HepG2 (cell line): ENCODE measurements at regions not wholly inside any gene's neighbourhood (a gene's known extent, or its start where the extent isn't known, plus 50 kb on each side); places are given as distances from the start of the nearest gene placed in this dataset.

Source experiments
- ATAC-seq: fragments of 200-7000 bp; cut with Tn5 transposase; 3 replicates; pipeline ENCODE4 v1.9.1; 2020; ENCODE audit warnings: mild to moderate bottlenecking, moderate library complexity
- BruUV-seq: library from RNA; stranded (reverse); fragments of 400-500 nt; replicated peaks from 2 replicates; lab custom pipeline; 2021; lab: Mats Ljungman, UMichigan
- CTCF ChIA-PET: fragments of 300-600 bp; formaldehyde crosslinking; extraction: SDS; loops from one replicate; lab custom pipeline; 2021; ENCODE audit warnings: low total read pairs, inconsistent platforms, low intra/inter-chr PET ratio; lab: Yijun Ruan, JAX
- POLR2A ChIA-PET: fragments of 350-600 bp; sonication (Branson Sonifier 250); formaldehyde crosslinking; loops from one replicate; lab custom pipeline; 2020; ENCODE audit warnings: antibody characterized with exemption, inconsistent platforms; lab: Yijun Ruan, JAX
- DNase-seq: peaks from one replicate; pipeline ENCODE4 v3.0.0-alpha.2; 2015; ENCODE audit warnings: low spot score
- FAIRE-seq: peaks from 3 replicates; lab custom pipeline; 2011; peaks lifted over from hg19 to GRCh38; lab: Jason Lieb, UNC
- H2AFZ ChIP-seq: one replicate; pipeline ENCODE4 v1.6.1; 2011; ENCODE audit warnings: low read length, inconsistent platforms
- H3K27ac ChIP-seq: fragments of 300-600 bp; 3 replicates; pipeline ENCODE4 v1.8.0; 2011; ENCODE audit warnings: mixed run types, mild to moderate bottlenecking, mixed read lengths, low read length, inconsistent platforms; ENCODE audit not compliant: insufficient read depth; ENCODE audit errors: extremely low read length
- H3K27me3 ChIP-seq, 2 experiments: fragments of 200-600 bp in 1 of 2; 2 replicates in 1 of 2; 3 replicates in 1 of 2; pipeline versions ENCODE4 v1.6.0 to v1.8.0; 2011; ENCODE audit warnings: low read length in 2 of 2, mild to moderate bottlenecking in 2 of 2, moderate library complexity in 2 of 2, inconsistent platforms in 1 of 2; ENCODE audit not compliant: insufficient read depth in 2 of 2, control insufficient read depth in 1 of 2
- H3K36me3 ChIP-seq, 2 experiments: fragments of 200-600 bp in 1 of 2; replicated peaks in 1 of 2; 2 replicates in 1 of 2; 3 replicates in 1 of 2; pipeline versions ENCODE4 v1.5.1 to v1.8.0; 2011; ENCODE audit warnings: low read length in 2 of 2, inconsistent platforms in 1 of 2; ENCODE audit not compliant: insufficient read depth in 2 of 2, control insufficient read depth in 1 of 2
- H3K4me1 ChIP-seq: 2 replicates; pipeline ENCODE4 v1.5.1; 2012; ENCODE audit warnings: low read length, inconsistent platforms; ENCODE audit not compliant: insufficient read depth
- H3K4me2 ChIP-seq: 2 replicates; pipeline ENCODE4 v1.6.0; 2011; ENCODE audit warnings: low read depth, low read length, inconsistent platforms
- H3K4me3 ChIP-seq, 3 experiments: fragments of 200-600 bp in 1 of 3; sonication (generic), shearing (Covaris generic) in 1 of 3; replicated peaks in 1 of 3; 2 replicates each; pipeline ENCODE4 v1.5.1; 2011 to 2016; ENCODE audit warnings: low read length in 3 of 3, inconsistent platforms in 2 of 3, low read depth in 2 of 3, mild to moderate bottlenecking in 2 of 3, control low read depth in 1 of 3, mixed read lengths in 1 of 3; ENCODE audit not compliant: insufficient read depth in 1 of 3
- H3K79me2 ChIP-seq: one replicate; pipeline ENCODE4 v1.6.1; 2011; ENCODE audit warnings: low read length, inconsistent platforms; ENCODE audit not compliant: insufficient read depth
- H3K9ac ChIP-seq: 2 replicates; pipeline ENCODE4 v1.6.0; 2011; ENCODE audit warnings: mild to moderate bottlenecking, low read depth, low read length, inconsistent platforms; ENCODE audit not compliant: insufficient read depth
- H3K9me3 ChIP-seq: 2 replicates; pipeline ENCODE4 v1.5.1; 2012; ENCODE audit warnings: mild to moderate bottlenecking, low read length
- H4K20me1 ChIP-seq: 2 replicates; pipeline ENCODE4 v1.6.0; 2011; ENCODE audit warnings: inconsistent platforms, mild to moderate bottlenecking, low read length, moderate library complexity; ENCODE audit not compliant: insufficient read depth
- CEBPB ChIP-seq: IDR thresholded peaks from 2 replicates; pipeline ENCODE4 v1.6.1; 2011; ENCODE audit warnings: low read depth, low read length, improper control_type of control experiment, borderline replicate concordance
- CREB1 ChIP-seq, 2 experiments: fragments of 450-650 bp in 1 of 2; IDR thresholded peaks; 2 replicates each; pipeline ENCODE4 v1.6.1; 2016 to 2017; ENCODE audit warnings: control low read depth in 1 of 2, mild to moderate bottlenecking in 1 of 2, missing compliant biosample characterization in 1 of 2, missing genetic modification characterization in 1 of 2
- HMG20B ChIP-seq: conservative IDR thresholded peaks from 2 replicates; pipeline ENCODE4 v1.6.1; 2016; ENCODE audit warnings: missing genetic modification reagents, missing compliant biosample characterization
- MAFF ChIP-seq: IDR thresholded peaks from 2 replicates; pipeline ENCODE4 v1.6.1; 2011; ENCODE audit warnings: low read depth, low read length, improper control_type of control experiment
- MAFK ChIP-seq, 2 experiments: IDR thresholded peaks in 1 of 2; conservative IDR thresholded peaks in 1 of 2; 2 replicates each; pipeline ENCODE4 v1.6.1; 2011; ENCODE audit warnings: improper control_type of control experiment in 2 of 2, low read length in 2 of 2
- ZNF564 ChIP-seq: sonication (generic); formaldehyde crosslinking; IDR thresholded peaks from 2 replicates; pipeline ENCODE4 v1.8.1; 2023; ENCODE audit warnings: mild to moderate bottlenecking, missing genetic modification reagents
- WGBS: methylation state at CpG from one replicate; pipeline ENCODE4 v1.1.6; 2017; ENCODE audit warnings: low lambda C conversion rate; 5-methylcytosine and 5-hydroxymethylcytosine counted together
- in situ Hi-C: cut with HindIII; loops from 2 replicates; pipeline ENCODE4 v1.10.0; 2017; ENCODE audit warnings: low pct_unique_long_range_greater_than_20kb; ENCODE audit not compliant: extremely low pct_ligation_motif_present
- intact Hi-C: fragments of 100-400 bp; cut with micrococcal nuclease; formaldehyde crosslinking; loops from one replicate; pipeline ENCODE4 v1.10.0; 2022; ENCODE audit not compliant: unreplicated experiment

GRCh38 chr13:34347784-34348573 lies 530.0 kb downstream of the RFC3 start:
- Histone ChIP-seq H3K36me3 (no peaks in the 10 kb centered on the region), H3K9me3 (no peaks in the 10 kb centered on the region), H3K4me1 (0 out of 2 replicates have a peak, but pooled peaks cover 7% of the 10 kb centered on the region), H3K4me3 (no peak overlapping the region), H3K79me2 (no peaks in the 10 kb centered on the region), H4K20me1 (no peaks in the 10 kb centered on the region), H3K27ac (no peak overlapping the region), H2AFZ (no peak overlapping the region), H3K9ac (no peak overlapping the region), H3K4me2 (no peak overlapping the region; the same call in 1 of the 2 replicates), H3K27me3 (peaks cover 0 to 5% of the 10 kb centered on the region in 2 experiments; a peak in 2 of 5 replicates)
- ATAC-seq, result peak; percentile 40; the same call in 1 of the 3 replicates
- ChIA-PET CTCF (no interaction called here), POLR2A (no interaction called here)
- FAIRE-seq, result no peak
- peak; percentile 23; the same call in 1 of the 2 replicates for TF ChIP-seq CREB1 (IDR thresholded peaks at IDR 0.05)
- no peak for TF ChIP-seq CREB1 (CRISPR knock-in tag; IDR thresholded peaks at IDR 0.05)
- TF ChIP-seq MAFF, result 0 out of 2 replicates have a peak, but pooled peaks have one; percentile 19
- TF ChIP-seq MAFK (conservative IDR thresholded peaks at IDR 0.05 in 1 of 2, IDR thresholded peaks at IDR 0.05 in 1 of 2; ENCODE audit: low read length in 2 of 2), result peak; percentile 10 to 50; a peak in 1 of 4 replicates
- no peak for TF ChIP-seq ZNF564 (CRISPR knock-in tag)
- intact Hi-C loops (no loop called here), in situ Hi-C loops (no loop called here)
- peak; percentile 5 for DNase-seq
- no TSS peak for BruUV-seq
- 10% methylated on average over 10 of the region's 10 CpGs for WGBS

- no peak overlapping the region for H3K27ac ChIP-seq
- no peak overlapping the region for H2AFZ ChIP-seq
- no peaks in the 10 kb centered on the region for H3K9me3 ChIP-seq
- no peak overlapping the region for H3K4me3 ChIP-seq
- ATAC-seq (no peak), FAIRE-seq (no peak), DNase-seq (no peak)
- H3K27me3 ChIP-seq, result peaks cover 0 to 5% of the 10 kb centered on the region in 2 experiments; a peak in 2 of 5 replicates
- ChIA-PET CTCF (no interaction called here), POLR2A (no interaction called here)
- no TSS peak for BruUV-seq
- TF ChIP-seq CEBPB, result 0 out of 2 replicates have a peak, but pooled peaks have one; percentile 20
- no peak for TF ChIP-seq HMG20B (CRISPR knock-in tag)
- H4K20me1 ChIP-seq, result no peaks in the 10 kb centered on the region
- 40% methylated on average over 1 of the region's 1 CpG for WGBS
- H3K4me2 ChIP-seq, result no peak overlapping the region
- H3K36me3 ChIP-seq, result no peaks in the 10 kb centered on the region
- H3K79me2 ChIP-seq, result no peaks in the 10 kb centered on the region
- intact Hi-C loops, result no loop called here
- 0 out of 2 replicates have a peak, but pooled peaks cover 7% of the 10 kb centered on the region for H3K4me1 ChIP-seq
- no peak overlapping the region for H3K9ac ChIP-seq
- in situ Hi-C loops, result no loop called here
Observed at GRCh38 chr13:34349091-34349722, 531.3 kb downstream of the RFC3 start.
